MCF 10A (cell line): ENCODE measurements at regions not wholly inside any gene's neighbourhood (a gene's known extent, or its start where the extent isn't known, plus 50 kb on each side); places are given as distances from the start of the nearest gene placed in this dataset.

Experiments used
- BruUV-seq: library from RNA; stranded (reverse); fragments of 400-500 nt; replicated peaks from 2 replicates; lab custom pipeline; 2021; lab: Mats Ljungman, UMichigan
- CTCF ChIA-PET: fragments of 300-600 bp; sonication (Branson Sonifier 250); formaldehyde crosslinking; extraction: SDS; loops from one replicate; lab custom pipeline; 2021; ENCODE audit warnings: antibody characterized with exemption, inconsistent platforms; lab: Yijun Ruan, JAX
- POLR2A ChIA-PET: fragments of 300-600, 350-650 bp; sonication (Branson Sonifier 250); formaldehyde crosslinking; extraction: SDS; loops from one replicate; lab custom pipeline; 2020; ENCODE audit warnings: antibody characterized with exemption, inconsistent platforms; lab: Yijun Ruan, JAX
- DNase-seq: peaks from one replicate; pipeline ENCODE4 v3.0.0-alpha.2; 2018; ENCODE audit not compliant: unreplicated experiment
- H3K27ac Mint-ChIP-seq: one replicate; pipeline ENCODE4 v1.8.0; 2022; ENCODE audit warnings: mild to moderate bottlenecking, low read depth, mixed read lengths; ENCODE audit not compliant: unreplicated experiment
- H3K27me3 Mint-ChIP-seq: one replicate; pipeline ENCODE4 v1.8.0; 2022; ENCODE audit warnings: mixed read lengths; ENCODE audit not compliant: insufficient read depth, unreplicated experiment
- H3K36me3 Mint-ChIP-seq: one replicate; pipeline ENCODE4 v1.8.0; 2022; ENCODE audit warnings: mild to moderate bottlenecking, moderate library complexity, mixed read lengths; ENCODE audit not compliant: insufficient read depth, unreplicated experiment
- H3K4me1 Mint-ChIP-seq: one replicate; pipeline ENCODE4 v1.8.0; 2022; ENCODE audit warnings: mixed read lengths; ENCODE audit not compliant: insufficient read depth, unreplicated experiment
- H3K4me3 Mint-ChIP-seq: one replicate; pipeline ENCODE4 v1.8.0; 2022; ENCODE audit warnings: mild to moderate bottlenecking, moderate library complexity, mixed read lengths; ENCODE audit not compliant: unreplicated experiment
- H3K9me3 Mint-ChIP-seq: one replicate; pipeline ENCODE4 v1.8.0; 2022; ENCODE audit warnings: mixed read lengths; ENCODE audit not compliant: unreplicated experiment
- intact Hi-C: fragments of 100-400 bp; cut with micrococcal nuclease; formaldehyde crosslinking; loops from 2 replicates; pipeline ENCODE4 v1.14.1; 2022
- TF ChIP-seq, protein P1 (sequence below): fragments of 200-600 bp; IDR thresholded peaks from one replicate; pipeline ENCODE4 v1.8.0; 2022; ENCODE audit warnings: antibody characterized with exemption, mild to moderate bottlenecking; ENCODE audit not compliant: unreplicated experiment

DNA sequence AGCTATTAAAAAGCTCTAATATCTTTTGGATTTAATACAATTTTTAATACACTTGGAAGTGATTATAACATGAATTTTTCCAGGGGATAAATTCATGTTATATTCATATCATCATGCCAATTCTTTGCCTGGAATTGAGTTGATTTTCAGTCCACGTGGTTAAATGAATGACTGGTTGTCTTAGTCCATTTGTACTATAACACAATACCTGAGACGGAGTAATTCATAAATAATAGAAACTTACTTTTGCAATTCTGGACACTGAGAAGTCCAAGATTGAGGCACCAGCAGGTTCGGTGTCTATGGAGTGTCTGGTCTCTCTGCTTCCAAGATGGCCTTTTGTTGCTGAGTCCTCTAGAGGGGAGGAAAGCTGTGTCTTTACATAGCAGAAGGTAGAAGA lies 66.2 kb upstream of the TRDN start:
- ChIA-PET POLR2A (interaction anchor here (0.9 kb wide), 1 partner anchor 272 kb away, joined by 3 read pairs; no protein-coding TSS in a partner anchor), CTCF (interaction anchor here (0.7 to 1.3 kb wide), 2 partner anchors 10 to 17 kb away, joined by 3 to 4 read pairs; no protein-coding TSS in a partner anchor)
- no TSS peak for BruUV-seq
- no peaks in the 10 kb centered on the region for H3K9me3 Mint-ChIP-seq
- H3K27ac Mint-ChIP-seq: no peak overlapping the region
- H3K4me1 Mint-ChIP-seq: no peaks in the 10 kb centered on the region
- H3K36me3 Mint-ChIP-seq: no peaks in the 10 kb centered on the region
- TF ChIP-seq, protein P1, sequence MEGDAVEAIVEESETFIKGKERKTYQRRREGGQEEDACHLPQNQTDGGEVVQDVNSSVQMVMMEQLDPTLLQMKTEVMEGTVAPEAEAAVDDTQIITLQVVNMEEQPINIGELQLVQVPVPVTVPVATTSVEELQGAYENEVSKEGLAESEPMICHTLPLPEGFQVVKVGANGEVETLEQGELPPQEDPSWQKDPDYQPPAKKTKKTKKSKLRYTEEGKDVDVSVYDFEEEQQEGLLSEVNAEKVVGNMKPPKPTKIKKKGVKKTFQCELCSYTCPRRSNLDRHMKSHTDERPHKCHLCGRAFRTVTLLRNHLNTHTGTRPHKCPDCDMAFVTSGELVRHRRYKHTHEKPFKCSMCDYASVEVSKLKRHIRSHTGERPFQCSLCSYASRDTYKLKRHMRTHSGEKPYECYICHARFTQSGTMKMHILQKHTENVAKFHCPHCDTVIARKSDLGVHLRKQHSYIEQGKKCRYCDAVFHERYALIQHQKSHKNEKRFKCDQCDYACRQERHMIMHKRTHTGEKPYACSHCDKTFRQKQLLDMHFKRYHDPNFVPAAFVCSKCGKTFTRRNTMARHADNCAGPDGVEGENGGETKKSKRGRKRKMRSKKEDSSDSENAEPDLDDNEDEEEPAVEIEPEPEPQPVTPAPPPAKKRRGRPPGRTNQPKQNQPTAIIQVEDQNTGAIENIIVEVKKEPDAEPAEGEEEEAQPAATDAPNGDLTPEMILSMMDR: no peak
- H3K4me3 Mint-ChIP-seq: no peak overlapping the region
- H3K27me3 Mint-ChIP-seq: peaks cover 75% of the 10 kb centered on the region
- intact Hi-C loops: no loop called here
- no peak for DNase-seq

DNA sequence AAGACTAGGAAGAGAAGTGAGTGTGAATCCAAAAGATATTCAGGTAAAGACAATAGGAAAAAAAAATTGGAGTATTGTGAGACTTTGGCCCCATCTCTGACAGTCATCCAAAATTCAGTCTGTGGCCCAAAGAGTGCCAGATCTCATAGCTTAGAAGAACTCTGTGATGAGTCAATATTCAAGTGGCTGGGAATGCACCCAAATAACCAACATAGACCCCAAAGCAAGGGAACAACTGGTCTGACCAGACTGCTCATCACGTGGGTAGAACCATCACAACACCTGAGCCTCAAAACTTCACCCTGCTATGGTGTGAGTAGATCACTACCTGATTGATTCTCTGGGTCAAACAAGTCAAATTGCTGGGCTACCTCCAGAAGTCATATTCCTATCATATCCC lies 51.1 kb upstream of the TRDN start:
- Mint-ChIP-seq H3K4me1 (no peaks in the 10 kb centered on the region), H3K9me3 (no peaks in the 10 kb centered on the region), H3K27ac (no peak overlapping the region), H3K27me3 (peaks cover 77% of the 10 kb centered on the region), H3K36me3 (no peaks in the 10 kb centered on the region), H3K4me3 (no peak overlapping the region)
- no TSS peak for BruUV-seq
- DNase-seq: no peak
- intact Hi-C loops: no loop called here
- TF ChIP-seq, protein P1: no peak
- POLR2A ChIA-PET: no interaction called here
- CTCF ChIA-PET: interaction anchor here (0.7 kb wide), 1 partner anchor 52 kb away, joined by 3 read pairs; no protein-coding TSS in a partner anchor
